ENCODE measurements at regions not wholly inside any gene's neighbourhood (a gene's known extent, or its start where the extent isn't known, plus 50 kb on each side); places are given as distances from the start of the nearest gene placed in this dataset.

DNA sequence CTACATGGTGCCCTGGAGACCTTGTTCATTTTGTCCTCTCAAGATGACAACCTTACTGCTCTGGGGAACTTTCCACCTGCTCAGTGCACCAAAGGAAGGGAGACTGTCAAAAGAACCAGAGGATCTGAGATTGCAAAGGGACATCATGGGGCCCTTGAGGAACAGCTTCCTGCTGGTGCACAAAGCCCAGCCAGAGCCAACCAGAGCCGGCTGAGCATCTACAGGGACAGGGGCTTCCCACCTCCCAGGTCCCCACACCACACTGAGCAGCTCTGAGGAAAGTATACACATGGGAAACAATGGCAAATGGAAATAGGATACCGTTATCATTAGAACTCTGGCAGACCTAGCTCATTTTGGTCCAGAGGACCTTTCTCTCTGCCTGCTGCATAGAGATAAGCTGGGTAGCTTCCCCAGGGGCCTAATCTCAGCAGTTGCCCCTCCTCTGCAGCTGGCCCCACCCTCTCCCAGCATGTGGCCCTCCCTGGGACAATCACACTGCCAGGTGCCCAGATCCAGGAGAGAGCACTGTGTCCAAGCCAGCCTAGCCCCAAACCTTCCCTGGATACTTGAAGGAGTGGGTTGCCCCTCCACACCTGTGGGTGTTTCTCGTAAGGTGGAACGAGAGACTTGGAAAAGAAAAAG, 123.4 kb upstream of the PRR20G start:
- TF ChIP-seq CTCF (IDR thresholded peaks at IDR 0.05; ENCODE audit: extremely low read depth in 1 of 2, insufficient read depth in 1 of 2, low read depth in 1 of 2, low read length in 2 of 2): no peak
- no peak for TF ChIP-seq POLR2AphosphoS5 (IDR thresholded peaks at IDR 0.05; ENCODE audit: insufficient read depth, low read depth, low read length)
- TF ChIP-seq MYC (IDR thresholded peaks at IDR 0.05; ENCODE audit: low read depth, low read length): no peak
- no peak for TF ChIP-seq GATA2 (IDR thresholded peaks at IDR 0.05; ENCODE audit: insufficient read depth, insufficient read length, low read depth, low read length)
- TF ChIP-seq POLR2A (IDR thresholded peaks at IDR 0.05; ENCODE audit: low read depth, low read length): no peak

Data from endothelial cell of umbilical vein (primary cell).